GM21737 (cell line): ENCODE measurements at regions not wholly inside any gene's neighbourhood (a gene's known extent, or its start where the extent isn't known, plus 50 kb on each side); places are given as distances from the start of the nearest gene placed in this dataset.

Source experiments
- ATAC-seq: cut with Tn5 transposase; IDR thresholded peaks from one replicate; pipeline ENCODE4 v1.9.1; 2021; ENCODE audit warnings: mild to moderate bottlenecking, moderate library complexity; ENCODE audit not compliant: unreplicated experiment

DNA sequence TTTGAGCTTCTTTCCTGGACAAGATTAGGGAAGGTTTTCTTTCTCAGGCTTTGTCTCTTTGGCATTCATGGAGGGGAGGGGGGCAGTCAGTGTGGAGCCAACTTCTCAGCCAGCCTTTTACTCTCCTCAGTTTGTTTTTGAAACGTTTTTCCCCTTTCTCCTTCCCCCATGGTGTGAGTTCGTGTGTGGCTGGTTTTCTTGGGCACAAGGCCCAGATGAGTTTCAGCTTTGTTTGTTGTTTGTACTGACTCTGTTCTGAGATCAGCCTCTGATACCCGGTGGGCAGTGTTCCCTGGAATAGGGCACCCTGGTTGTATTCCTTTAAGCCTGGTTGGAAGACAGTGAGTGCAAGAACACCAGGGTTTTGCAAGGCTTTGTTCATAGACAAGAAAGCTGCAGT lies 168.2 kb upstream of the RARB start:
- no peak for ATAC-seq

DNA sequence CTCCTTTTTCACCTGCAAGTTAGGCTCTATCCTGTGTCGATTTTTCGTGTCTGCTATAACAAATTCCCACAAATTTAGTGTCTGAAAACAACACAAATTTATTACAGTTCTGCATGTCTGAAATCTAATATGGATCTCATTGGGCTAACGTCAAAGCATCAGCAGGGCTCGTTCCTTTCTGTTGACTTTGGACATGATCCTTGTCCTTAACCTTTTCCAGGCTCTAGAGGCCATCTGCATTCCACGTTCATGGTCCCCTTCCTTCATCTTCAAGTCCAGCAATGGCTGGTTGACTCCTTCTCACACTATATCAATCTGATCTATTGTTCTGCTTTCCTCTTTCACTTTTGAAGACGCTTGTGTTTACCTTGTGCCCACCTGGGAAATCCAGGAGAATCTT lies 165.7 kb upstream of the RARB start:
- no peak for ATAC-seq

DNA sequence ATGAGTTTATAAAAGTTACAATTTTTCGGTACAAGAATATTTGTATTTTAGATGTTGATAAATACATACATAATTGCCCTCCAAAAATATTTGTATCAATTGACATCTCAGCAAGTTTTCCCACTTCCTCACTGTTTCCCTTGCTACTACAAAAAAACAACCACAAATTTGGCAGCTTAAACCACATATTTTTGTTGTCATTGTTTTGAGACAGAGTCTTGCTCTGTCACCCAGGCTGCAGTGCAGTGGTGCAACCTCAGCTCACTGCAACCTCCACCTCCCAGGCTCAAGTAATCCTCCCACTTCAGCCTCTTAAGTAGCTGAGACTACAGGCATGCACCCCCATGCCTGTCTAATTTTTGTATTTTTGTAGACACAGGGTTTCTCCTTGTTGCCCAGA lies 162.8 kb upstream of the RARB start:
- no peak for ATAC-seq

DNA sequence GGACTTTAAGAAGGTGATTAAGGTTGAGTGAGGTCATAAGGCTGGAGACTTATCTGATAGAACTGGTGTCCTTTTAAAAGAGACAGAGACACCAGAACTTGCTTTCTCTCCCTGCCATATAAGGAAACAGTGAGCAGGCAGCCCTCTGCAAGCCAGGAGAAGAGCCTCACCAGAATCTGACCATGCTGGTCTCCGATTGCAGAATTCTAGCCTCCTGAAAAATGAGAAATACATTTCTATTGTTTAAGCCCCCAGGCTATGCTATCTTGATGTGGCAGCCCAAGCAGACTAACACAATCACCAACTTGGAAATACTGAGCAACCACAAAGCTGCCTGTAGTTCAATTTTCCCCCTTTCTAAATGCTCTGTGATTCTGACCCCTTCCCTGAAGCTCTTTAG lies 161.4 kb upstream of the RARB start:
- ATAC-seq = no peak

DNA sequence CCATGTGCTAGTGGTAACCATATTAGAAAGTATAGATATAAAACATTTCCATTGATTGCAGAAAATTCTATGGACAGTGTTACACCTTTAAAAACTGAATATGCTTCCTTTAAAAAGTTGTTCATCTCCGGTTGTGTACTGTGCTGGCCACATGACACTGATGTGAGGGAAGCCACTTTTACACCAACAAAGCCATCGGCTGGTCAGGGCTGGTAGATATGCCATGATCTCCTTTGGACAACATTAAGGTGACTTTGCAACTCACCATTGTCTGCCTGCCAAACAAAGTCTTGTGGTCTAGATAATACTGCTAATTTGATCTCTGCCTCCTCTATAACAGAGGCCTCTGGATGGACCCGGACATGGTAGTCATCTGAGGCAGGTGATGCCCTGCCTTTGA lies 156.0 kb upstream of the RARB start:
- ATAC-seq = no peak

DNA sequence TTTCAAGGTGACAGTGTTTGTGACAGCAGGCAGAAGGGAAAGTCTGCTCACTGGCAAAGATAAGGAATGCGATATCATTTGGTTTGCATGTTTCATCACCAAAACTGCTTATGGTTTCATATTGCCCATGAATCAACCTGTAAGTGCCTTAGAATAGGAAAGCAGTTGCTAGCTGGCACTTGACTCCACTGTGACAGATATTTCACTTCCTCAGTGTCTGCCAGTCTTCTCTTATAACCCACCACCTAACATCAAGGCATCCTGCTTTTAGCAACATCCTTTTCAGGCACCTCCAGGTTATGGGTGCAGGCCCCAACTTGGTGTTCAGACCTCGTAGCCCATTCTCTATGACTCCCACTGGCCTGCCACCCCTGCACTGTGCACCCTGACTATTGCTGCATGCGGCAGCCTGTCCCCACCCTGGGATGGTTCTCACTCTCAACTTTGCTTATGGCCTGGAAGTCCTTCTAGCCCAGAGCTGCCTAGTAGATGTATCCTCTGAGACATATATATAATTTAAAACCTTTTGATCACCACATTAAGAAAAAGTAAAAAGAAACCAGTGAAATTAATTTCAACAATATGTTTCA lies 154.4 kb upstream of the RARB start:
- ATAC-seq = no peak

DNA sequence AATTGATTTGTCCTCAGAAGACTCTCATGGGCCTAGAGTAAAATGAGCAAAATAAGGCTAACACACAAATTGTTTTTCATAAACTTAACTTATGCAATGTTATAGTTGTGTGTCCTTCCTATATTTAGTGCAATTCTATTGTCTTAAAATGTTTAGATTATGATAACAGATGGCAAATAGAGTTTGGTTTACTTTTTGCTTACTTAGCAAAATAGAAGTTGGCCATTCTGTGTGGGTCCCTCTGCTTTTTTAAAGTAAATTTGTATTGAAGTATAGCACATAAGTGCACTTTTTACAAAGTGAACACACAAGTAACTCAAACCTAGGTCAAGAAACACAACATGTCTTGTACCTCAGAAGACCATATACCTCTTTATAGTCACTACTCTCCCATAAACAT lies 150.6 kb upstream of the RARB start:
- no peak for ATAC-seq

DNA sequence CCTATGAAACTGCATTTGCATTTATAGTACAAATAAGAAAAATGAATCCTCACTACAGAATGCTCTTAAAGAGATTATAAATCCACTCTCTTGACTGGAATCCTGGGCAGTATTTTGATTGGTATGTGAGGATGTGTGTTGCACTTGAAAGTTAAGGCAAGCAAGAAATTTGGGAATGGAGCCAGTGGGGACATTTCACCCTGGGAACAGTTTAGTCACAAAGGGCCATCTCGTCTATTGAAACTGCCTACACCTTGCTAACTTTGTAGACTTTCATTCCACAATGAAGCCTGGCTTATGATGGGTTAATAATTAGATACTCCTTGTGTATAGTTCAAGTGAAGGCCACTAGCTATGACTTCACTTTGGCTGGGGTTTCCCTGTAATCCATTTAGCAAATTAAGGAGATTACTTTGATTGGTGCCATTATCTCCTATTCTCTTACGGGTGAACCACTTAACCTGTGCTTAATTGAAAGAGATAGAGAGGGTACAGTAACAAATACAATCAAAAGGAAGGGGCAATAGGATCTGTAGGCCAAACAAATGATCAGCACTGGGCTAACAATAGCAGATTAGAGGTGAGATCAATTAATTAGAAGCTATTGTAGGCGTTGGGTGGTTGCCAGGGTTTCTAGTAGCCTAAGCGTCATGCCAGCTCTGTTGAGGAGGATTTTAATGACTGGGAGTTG lies 146.9 kb upstream of the RARB start:
- no peak for ATAC-seq

DNA sequence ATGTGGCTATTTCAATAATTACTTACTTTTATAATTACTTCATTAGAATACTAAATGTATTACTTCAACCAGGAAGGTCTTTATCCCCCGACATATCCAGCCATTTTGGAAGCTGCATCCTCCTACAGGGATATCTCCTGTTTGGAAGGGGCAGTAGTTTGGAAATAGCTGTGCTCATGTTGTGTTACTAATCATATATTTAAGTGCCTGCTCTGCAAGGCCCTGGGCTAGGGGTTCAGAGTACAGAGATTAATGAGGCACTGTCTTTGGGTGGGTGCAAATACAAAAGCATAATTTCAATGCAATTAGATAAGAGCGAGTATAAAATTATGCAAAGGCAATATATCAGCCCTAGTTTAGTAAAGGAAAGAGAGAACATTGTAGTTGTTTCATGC lies 146.3 kb upstream of the RARB start:
- no peak for ATAC-seq

DNA sequence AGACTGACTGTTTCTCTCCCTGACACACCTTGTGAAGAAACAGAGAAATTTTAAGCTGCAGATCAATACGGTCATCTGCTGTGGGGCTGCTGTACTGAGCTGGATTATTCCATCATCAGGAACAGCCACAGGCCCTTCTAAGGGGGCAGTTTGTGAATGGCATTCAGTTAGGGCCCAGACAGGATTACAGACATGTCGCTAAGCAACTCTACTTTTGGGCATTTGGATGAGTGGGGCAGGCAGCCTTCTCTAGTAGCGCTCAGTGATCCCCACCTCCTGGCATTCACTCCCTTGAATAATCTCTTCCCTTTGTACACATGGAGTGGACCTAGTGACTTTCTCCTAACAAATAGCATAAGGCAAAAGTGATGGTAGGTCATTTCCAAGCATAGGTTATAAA lies 144.4 kb upstream of the RARB start:
- ATAC-seq = no peak

DNA sequence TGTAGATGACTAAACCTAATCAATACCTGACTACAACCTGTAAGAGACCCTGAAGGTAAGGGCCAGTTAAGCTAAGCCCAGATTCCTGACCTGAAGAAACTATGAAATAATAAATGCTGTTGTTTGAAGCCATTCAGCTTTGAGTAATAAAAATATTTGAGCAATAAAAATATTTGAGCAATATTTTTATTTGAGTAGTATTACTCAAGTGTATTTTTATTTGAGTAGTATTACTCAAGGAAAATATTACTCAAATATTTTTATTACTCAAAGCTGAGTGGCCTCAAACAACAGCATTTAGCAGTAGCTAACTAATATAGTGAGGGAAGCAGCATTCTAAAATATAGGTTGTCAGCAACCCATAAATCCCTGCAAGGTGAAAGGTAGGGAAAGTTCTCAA lies 143.8 kb upstream of the RARB start:
- ATAC-seq = no peak

DNA sequence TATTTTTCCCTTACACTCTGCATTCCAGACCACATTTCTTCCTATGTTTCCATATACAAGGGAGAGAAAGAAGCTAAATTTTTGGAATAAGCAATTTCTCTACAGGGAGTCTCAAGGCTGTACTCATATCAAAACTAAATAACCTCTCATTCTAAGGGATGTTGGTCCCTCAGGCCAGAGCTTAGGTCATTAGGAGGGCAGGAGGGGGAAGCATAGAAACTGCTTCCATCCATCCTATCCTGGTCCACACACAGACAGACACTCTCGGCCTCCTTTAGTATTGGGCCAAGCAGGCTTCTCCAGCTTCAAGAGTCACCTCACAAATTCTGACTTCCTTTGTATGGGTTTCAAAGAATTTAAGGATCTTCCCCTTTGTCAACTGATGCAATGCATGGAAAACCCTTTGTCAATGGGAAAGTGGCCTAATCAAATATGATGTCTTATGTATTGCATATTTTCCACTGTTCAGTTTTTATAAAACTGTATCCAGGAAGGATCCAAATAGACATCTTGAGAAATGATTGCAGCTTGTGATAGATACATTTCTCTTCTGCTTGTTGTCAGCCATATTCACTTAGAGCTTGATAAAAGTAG lies 140.7 kb upstream of the RARB start:
- ATAC-seq = no peak

DNA sequence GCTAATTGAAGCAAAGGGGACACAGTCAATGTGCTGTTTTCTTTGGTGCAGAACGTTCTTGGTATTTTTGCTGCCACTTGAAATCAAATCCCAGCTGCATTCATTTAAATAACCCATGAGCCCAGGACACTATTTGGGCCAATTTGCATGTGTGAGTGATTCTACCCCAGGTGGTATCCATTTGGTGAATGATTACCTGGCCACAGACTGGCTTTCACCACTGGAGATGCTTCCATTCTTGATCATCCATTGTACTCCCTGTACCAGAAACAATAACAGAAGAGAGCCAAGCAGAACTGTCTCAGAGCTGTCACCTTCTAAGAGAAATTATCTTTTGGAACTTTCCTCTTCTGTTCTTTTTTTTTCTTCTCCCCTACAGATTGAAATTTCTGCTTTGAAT lies 139.7 kb upstream of the RARB start:
- no peak for ATAC-seq

DNA sequence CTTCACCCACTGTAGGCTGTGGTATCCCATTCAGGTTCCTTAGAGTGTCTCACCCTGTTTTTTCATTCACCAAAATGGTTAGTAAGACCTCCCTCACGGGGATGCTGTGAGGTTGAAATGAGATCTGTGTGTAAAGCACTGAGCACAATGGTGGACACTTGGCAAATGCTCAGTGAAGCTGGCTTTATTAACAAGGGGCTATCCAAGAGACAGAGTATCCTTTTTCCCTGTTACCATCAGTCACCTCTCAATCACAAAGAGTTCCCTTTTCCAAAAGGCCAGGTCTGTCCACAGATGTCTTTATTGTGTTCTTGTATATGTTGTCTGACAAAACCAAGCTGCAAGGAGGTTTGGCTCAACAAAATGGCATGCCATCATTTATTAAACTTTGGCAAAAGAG lies 138.9 kb upstream of the RARB start:
- ATAC-seq = no peak

DNA sequence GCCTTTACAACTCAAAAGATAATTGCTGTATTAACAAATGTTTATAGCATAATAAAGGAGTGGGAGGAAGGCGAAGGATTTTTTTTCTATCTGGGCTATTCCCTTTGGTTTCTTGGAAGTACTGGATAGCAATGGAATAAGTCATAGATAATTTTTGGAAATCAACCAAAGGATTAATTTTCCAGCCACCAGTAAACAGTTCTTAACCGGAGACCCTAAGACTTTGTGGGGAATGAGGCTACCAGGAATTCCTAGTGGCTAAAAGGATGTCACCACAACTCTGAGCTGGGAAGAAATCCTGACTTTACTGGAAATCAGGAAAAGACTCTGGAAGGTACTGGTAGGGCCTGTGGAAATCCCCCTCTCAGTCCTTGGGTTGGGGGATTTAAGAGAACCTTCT lies 138.4 kb upstream of the RARB start:
- no peak for ATAC-seq

DNA sequence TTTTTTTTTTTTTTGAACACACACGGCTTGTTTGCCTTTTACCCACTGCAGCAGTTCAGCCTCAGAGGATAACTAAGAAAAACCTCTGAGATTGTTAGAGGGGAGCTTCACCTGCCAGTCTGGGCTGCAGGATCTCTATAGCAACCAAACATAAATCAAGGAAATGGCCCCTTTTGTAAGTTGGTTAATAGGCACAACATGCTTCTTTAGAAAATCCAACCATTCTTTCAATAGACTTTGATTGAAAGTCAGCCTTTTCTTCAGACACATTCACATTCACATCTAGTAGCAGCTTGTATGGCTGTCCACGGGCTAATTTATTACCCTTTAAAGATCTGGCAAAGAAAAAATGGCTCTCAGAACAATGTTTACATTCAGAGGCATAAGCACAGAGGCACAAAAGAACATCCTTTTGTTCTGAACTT lies 136.6 kb upstream of the RARB start:
- ATAC-seq = no peak

DNA sequence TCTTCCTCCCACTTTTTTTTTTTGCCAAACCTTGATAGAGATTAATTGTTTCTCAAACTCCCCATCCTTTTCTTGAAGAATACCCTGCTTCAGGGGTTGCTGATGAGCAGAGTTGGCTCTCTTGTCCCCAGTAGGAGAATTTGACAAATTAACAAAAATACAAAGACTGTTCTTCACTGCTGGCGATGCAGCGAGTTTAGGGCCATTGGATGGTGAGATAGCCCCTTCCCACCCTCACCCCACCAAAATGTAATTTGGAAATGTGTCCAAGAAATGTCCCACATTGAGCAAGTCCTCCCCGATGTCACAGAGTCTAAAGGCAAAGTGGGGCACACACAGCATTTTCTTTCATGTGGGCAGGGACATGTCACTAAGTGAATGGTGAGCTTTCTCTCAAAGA lies 136.0 kb upstream of the RARB start:
- no peak for ATAC-seq

DNA sequence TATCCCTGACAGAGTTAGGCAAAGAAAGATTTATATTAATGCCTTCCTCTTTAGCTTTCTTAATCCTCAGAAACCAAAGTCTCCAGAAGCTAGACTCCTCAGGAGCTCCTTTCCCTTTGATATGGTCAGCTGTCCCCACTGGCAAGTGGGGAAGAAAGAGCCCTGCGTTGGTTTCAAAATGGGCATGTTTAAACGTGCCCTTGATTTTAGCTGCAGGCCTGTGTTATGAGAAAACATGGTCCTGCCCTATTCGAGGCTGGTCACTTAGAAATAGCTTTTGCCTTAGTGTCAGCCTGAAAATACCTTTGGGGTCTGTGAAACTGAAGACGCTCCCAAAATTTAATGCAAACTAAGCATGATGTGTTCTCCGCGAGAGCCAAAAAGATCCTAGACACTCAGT lies 135.5 kb upstream of the RARB start:
- no peak for ATAC-seq

DNA sequence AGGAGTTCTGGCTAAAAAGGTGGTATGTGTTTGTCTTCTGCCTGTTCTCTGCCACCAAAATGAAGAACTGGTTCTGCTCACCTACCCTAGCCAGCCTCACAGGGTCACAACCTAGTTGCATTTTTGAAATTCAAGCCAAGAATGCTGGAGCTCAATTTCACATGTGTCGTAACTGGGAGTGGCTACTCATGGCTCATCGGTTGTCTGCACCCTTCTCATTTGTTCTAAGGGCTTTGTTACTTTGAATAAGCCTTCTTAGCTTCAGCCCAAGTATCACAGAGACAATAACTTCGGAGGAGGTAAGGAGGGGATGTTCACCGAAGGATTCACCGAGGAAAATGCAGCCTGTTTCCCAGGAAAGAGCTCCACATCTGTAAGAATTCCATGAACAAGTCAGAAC lies 134.3 kb upstream of the RARB start:
- no peak for ATAC-seq

DNA sequence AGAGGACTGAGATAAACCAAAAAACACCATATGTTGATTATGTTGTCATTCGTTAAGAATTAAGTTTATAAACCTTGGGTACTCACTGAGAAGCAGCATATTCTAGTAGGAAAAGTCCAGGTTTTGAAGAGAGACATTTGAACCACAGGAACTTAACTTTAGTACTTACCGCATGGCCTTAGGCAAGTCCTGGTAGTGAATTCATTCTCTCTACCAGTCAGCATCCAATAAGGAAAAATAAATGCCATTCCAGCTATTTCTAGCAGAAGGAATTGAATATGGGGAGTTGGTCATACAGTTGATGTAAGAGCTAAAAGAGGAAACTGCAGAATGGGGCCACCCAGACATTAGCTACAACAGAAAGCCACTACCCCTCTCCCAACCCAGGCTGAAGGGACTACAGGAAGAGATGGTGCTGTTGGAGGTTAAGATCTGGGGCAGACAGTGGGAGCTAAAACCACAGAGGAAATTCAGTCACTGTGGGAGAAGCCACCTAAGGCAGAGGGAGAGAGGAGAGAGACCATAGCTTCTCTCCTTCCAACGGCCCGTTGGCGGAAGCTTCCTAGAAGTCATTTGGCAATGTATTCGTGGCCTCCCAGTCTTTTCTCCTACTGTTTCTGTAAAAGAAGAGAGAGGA lies 133.8 kb upstream of the RARB start:
- ATAC-seq = no peak

DNA sequence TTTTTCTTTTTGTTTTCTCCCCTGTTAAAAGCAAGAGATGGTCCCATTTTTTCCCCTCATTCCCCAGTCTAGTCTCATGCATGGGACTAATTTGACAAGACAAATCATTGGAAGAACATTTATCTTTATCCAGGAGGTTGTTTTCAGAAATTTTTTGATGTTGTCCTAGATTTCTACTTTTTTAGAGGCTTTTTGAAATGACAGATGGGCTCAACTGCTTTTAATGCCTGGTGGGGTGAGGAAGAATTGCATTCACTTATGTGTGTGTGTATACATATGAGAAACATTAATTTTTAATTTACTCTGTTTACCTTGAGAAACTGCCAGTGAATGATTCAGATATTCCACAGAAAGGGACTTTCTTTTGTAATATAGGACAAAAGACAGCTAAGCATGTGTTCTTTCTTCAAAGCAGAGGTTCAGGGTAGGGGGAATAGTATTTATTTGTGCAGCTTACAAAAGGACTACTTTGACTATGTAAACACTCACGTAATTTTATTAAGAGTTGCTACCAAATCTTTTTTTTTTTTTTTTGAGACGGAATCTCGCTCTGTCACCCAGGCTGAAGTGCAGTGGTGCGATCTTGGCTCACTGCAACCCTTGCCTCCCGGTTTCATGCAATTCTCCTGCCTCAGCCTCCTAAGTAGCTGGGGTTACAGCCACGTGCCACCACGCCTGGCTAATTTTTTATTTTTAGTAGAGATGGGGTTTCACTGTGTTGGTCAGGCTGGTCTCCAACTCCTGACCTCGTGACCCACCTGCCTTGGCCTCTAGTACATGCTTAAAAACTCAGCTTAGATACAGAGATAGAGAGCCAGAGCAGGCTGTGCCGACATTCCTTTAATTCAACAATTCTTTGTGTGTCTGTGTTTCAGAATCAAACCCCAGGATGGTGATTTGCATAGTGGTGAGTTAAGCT lies 130.1 kb upstream of the RARB start:
- no peak for ATAC-seq
